ENCODE measurements at regions not wholly inside any gene's neighbourhood (a gene's known extent, or its start where the extent isn't known, plus 50 kb on each side); places are given as distances from the start of the nearest gene placed in this dataset.

DNA sequence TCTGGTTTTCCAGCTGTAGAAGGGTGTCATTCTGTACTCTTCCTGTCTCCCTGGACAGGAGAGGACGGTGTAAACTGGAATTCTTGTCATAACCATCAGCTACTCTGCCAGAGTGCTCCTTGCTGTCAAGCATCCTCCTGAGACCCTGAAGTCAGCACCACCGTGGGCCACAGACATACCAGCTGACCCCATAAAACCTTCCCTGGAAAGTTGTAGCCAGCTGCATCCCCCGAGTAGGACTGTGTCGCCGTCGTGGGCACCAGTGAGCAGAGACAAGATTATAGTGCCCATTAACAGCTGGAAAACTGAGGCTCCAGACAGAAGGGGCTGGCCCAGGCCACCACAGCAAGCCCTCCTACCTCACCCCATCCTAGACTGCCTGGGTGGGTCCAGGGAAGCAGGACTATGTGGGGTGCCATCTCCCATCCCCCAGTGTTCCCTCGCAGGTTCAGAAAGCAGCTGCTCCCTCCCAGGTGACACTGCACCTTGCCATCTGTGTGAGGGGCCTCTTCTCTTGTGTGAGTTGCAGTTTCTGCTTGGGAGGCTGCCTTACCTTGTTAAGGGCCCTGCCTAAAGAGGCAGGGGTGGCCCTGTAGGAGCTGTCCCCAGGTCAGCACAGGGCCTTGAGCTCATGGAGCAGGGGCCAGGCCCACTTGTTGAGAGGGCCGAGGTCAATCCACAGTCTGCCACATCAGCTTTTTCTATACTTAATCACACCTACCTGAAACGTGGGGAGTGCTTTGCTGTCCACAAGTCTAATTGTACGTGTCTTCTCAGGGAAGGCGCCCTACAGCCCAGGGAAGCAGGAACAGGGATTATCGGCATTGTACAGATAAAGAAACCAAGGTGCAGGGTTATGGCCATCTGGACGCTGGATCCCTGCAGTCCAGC is 191.9 kb upstream of the LINGO1 start:
- TF ChIP-seq, protein P1, sequence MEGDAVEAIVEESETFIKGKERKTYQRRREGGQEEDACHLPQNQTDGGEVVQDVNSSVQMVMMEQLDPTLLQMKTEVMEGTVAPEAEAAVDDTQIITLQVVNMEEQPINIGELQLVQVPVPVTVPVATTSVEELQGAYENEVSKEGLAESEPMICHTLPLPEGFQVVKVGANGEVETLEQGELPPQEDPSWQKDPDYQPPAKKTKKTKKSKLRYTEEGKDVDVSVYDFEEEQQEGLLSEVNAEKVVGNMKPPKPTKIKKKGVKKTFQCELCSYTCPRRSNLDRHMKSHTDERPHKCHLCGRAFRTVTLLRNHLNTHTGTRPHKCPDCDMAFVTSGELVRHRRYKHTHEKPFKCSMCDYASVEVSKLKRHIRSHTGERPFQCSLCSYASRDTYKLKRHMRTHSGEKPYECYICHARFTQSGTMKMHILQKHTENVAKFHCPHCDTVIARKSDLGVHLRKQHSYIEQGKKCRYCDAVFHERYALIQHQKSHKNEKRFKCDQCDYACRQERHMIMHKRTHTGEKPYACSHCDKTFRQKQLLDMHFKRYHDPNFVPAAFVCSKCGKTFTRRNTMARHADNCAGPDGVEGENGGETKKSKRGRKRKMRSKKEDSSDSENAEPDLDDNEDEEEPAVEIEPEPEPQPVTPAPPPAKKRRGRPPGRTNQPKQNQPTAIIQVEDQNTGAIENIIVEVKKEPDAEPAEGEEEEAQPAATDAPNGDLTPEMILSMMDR (IDR thresholded peaks at IDR 0.05), result no peak
- TF ChIP-seq TCF7L2 (IDR thresholded peaks at IDR 0.05; ENCODE audit: low read depth, low read length) (no peak), POLR2AphosphoS5 (IDR thresholded peaks at IDR 0.05; ENCODE audit: low read depth, low read length) (no peak)

Measured in Panc1 (cell line).